ENCODE measurements at regions not wholly inside any gene's neighbourhood (a gene's known extent, or its start where the extent isn't known, plus 50 kb on each side); places are given as distances from the start of the nearest gene placed in this dataset.

DNA sequence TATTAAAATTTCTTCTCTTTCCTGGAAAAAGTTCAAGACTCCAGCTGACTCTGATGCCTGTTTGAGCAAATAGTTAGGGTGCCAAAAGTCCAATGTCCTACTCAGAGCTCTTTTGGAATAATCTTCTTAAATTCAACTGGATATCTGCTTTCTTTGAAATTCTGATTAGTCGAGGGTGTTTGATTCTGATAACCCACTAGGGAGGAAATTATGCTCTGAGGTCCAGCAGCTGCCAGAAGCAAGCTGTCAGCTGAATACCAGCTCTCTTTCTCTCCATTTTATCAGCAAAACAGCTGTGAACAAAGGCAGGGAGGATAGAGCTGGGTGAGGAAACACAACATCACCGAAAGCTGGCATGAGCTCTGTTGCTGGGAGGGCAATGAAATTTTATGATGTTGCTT lies 141.5 kb downstream of the CAND1 start:
- Histone ChIP-seq H3K4me2 (ENCODE audit: low read depth, low read length) (no peak overlapping the region), H3K27ac (ENCODE audit: low read length) (no peak overlapping the region), H3K4me3 (ENCODE audit: low read length) (no peak overlapping the region), H3F3A (ENCODE audit: insufficient read depth, low read length) (no peaks in the 10 kb centered on the region), H3K9ac (ENCODE audit: low read length) (no peak overlapping the region), H3K36me3 (replicated peaks; ENCODE audit: insufficient read depth, low read length) (no peaks in the 10 kb centered on the region), H3K27me3 (replicated peaks; ENCODE audit: insufficient read depth, low read length) (no peaks in the 10 kb centered on the region), H3K4me1 (ENCODE audit: low read length) (no peaks in the 10 kb centered on the region), H3K9me3 (replicated peaks; ENCODE audit: insufficient read depth, low read length) (no peaks in the 10 kb centered on the region), H3K9me2 (replicated peaks; ENCODE audit: insufficient read depth, low read length) (no peaks in the 10 kb centered on the region), H4K20me1 (ENCODE audit: insufficient read depth, low read length) (no peaks in the 10 kb centered on the region), H3K79me2 (ENCODE audit: low read length) (no peaks in the 10 kb centered on the region), H2AFZ (ENCODE audit: low read length) (no peak overlapping the region)
- no peak for DNase-seq
- TF ChIP-seq, protein P1, sequence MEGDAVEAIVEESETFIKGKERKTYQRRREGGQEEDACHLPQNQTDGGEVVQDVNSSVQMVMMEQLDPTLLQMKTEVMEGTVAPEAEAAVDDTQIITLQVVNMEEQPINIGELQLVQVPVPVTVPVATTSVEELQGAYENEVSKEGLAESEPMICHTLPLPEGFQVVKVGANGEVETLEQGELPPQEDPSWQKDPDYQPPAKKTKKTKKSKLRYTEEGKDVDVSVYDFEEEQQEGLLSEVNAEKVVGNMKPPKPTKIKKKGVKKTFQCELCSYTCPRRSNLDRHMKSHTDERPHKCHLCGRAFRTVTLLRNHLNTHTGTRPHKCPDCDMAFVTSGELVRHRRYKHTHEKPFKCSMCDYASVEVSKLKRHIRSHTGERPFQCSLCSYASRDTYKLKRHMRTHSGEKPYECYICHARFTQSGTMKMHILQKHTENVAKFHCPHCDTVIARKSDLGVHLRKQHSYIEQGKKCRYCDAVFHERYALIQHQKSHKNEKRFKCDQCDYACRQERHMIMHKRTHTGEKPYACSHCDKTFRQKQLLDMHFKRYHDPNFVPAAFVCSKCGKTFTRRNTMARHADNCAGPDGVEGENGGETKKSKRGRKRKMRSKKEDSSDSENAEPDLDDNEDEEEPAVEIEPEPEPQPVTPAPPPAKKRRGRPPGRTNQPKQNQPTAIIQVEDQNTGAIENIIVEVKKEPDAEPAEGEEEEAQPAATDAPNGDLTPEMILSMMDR (IDR thresholded peaks at IDR 0.05; ENCODE audit: low read length) = no peak
- TF ChIP-seq EZH2phosphoT487 (IDR thresholded peaks at IDR 0.05; ENCODE audit: low read length) = no peak
- TF ChIP-seq EZH2 (optimal IDR thresholded peaks at IDR 0.05; ENCODE audit: low read depth, low read length) = no peak

DNA sequence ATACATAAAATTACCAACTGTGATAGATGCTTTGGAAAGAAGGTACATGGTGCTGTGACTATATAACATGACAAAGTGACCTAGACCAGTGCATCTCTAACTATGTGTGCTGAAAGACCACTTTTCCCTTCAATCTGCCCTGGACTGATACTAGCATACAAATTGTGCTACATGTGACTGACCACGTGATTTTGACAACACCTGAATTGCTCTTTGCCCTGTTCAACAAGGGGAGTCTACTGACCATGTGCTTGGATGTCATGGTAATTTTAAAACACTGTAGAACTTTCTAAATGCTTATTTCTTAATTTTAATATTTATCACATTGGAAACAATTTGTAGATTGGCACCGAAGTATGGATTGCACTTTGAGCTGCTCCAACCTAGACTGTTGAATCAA lies 142.4 kb downstream of the CAND1 start:
- Histone ChIP-seq H2AFZ (ENCODE audit: low read length) (no peak overlapping the region), H3K4me2 (ENCODE audit: low read depth, low read length) (no peak overlapping the region), H3K79me2 (ENCODE audit: low read length) (no peaks in the 10 kb centered on the region), H3K27ac (ENCODE audit: low read length) (no peak overlapping the region), H3F3A (ENCODE audit: insufficient read depth, low read length) (no peaks in the 10 kb centered on the region), H3K9me2 (replicated peaks; ENCODE audit: insufficient read depth, low read length) (no peaks in the 10 kb centered on the region), H3K36me3 (replicated peaks; ENCODE audit: insufficient read depth, low read length) (no peaks in the 10 kb centered on the region), H4K20me1 (ENCODE audit: insufficient read depth, low read length) (no peaks in the 10 kb centered on the region), H3K4me1 (ENCODE audit: low read length) (no peaks in the 10 kb centered on the region), H3K9me3 (replicated peaks; ENCODE audit: insufficient read depth, low read length) (no peaks in the 10 kb centered on the region), H3K4me3 (ENCODE audit: low read length) (no peak overlapping the region), H3K27me3 (replicated peaks; ENCODE audit: insufficient read depth, low read length) (no peaks in the 10 kb centered on the region), H3K9ac (ENCODE audit: low read length) (no peak overlapping the region)
- TF ChIP-seq EZH2phosphoT487 (IDR thresholded peaks at IDR 0.05; ENCODE audit: low read length) (no peak), EZH2 (optimal IDR thresholded peaks at IDR 0.05; ENCODE audit: low read depth, low read length) (no peak)
- TF ChIP-seq, protein P1 (IDR thresholded peaks at IDR 0.05; ENCODE audit: low read length) = no peak
- no peak for DNase-seq

DNA sequence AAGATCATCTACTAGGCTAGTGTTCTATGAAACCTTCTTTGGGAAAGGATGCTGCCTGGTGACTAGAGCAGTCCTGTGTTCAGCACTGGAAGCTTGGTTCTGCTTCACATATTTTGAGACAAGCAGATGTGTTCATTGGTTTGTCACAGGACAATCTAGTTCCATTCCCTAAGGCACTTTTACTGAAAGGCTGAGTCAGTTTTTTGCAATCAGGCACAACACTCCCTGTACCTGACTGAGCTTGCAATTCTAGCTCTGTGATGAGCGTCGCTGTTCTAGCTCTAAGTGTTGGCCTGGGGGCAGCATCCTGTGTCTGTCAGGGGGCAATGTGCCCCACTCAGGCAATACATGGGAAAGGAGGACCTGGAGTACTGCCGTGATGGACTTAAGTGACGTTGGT lies 144.4 kb downstream of the CAND1 start:
- DNase-seq = no peak
- H3K9me3 ChIP-seq (replicated peaks; ENCODE audit: insufficient read depth, low read length) = no peaks in the 10 kb centered on the region
- no peak overlapping the region for H3K4me2 ChIP-seq (ENCODE audit: low read depth, low read length)
- no peaks in the 10 kb centered on the region for H3F3A ChIP-seq (ENCODE audit: insufficient read depth, low read length)
- H3K4me1 ChIP-seq (ENCODE audit: low read length) = no peaks in the 10 kb centered on the region
- TF ChIP-seq, protein P1 (IDR thresholded peaks at IDR 0.05; ENCODE audit: low read length) = no peak
- TF ChIP-seq EZH2phosphoT487 (IDR thresholded peaks at IDR 0.05; ENCODE audit: low read length) (no peak), EZH2 (optimal IDR thresholded peaks at IDR 0.05; ENCODE audit: low read depth, low read length) (no peak)
- no peaks in the 10 kb centered on the region for H3K9me2 ChIP-seq (replicated peaks; ENCODE audit: insufficient read depth, low read length)
- no peaks in the 10 kb centered on the region for H3K79me2 ChIP-seq (ENCODE audit: low read length)
- no peaks in the 10 kb centered on the region for H4K20me1 ChIP-seq (ENCODE audit: insufficient read depth, low read length)
- H3K4me3 ChIP-seq (ENCODE audit: low read length) = no peak overlapping the region
- H3K9ac ChIP-seq (ENCODE audit: low read length) = no peak overlapping the region
- H2AFZ ChIP-seq (ENCODE audit: low read length) = no peak overlapping the region
- no peaks in the 10 kb centered on the region for H3K36me3 ChIP-seq (replicated peaks; ENCODE audit: insufficient read depth, low read length)
- H3K27ac ChIP-seq (ENCODE audit: low read length) = no peak overlapping the region
- no peaks in the 10 kb centered on the region for H3K27me3 ChIP-seq (replicated peaks; ENCODE audit: insufficient read depth, low read length)

Data from MM.1S (cell line).